HL-60/S4 treated with phorbol 12-myristate 13-acetate at 8.2 ng/mL for 4 days and 3 days (cell line): ENCODE measurements at regions not wholly inside any gene's neighbourhood (a gene's known extent, or its start where the extent isn't known, plus 50 kb on each side); places are given as distances from the start of the nearest gene placed in this dataset.
"Not testable (repeated sequence)": the region's sequence is repeated elsewhere in the genome, so short reads cannot be mapped to it uniquely, and the experiment has no call there.

Experiments used
- in situ Hi-C: fragments of 300-500 bp; cut with MboI; formaldehyde crosslinking; loops from 2 replicates; pipeline ENCODE4 v1.15.0; 2022; ENCODE audit warnings: low sequenced_read_pairs

GRCh38 chr7:86209036-86209435 lies 434.7 kb upstream of the GRM3 start:
- in situ Hi-C loops, result no loop called here

GRCh38 chr7:86207740-86208139 lies 436.0 kb upstream of the GRM3 start:
- in situ Hi-C loops, result no loop called here

DNA sequence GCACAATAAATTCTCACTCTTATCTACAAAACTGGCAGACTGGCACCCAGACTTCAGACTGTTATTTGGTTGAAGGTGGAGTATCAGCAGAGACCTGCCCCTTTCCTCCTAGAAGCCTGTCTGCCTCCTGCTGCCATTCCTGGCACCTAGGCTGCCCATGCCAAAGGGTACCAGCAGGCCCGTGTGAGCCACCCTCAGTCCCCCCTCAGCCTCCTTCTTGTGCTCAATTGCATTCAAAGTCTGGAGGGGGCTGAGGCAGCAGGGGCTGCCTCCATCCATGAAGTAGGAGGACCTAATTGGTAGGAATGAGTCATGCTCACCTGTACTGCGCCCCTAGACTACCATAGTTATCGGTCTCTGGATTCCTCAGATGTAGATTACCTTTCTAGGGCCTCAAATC lies 440.9 kb upstream of the GRM3 start:
- in situ Hi-C loops, result no loop called here

GRCh38 chr7:86201767-86202166 lies 441.9 kb upstream of the GRM3 start:
- in situ Hi-C loops, result no loop called here

- in situ Hi-C loops, result no loop called here
Measured at GRCh38 chr7:86199881-86200614, 443.7 kb upstream of the GRM3 start.

DNA sequence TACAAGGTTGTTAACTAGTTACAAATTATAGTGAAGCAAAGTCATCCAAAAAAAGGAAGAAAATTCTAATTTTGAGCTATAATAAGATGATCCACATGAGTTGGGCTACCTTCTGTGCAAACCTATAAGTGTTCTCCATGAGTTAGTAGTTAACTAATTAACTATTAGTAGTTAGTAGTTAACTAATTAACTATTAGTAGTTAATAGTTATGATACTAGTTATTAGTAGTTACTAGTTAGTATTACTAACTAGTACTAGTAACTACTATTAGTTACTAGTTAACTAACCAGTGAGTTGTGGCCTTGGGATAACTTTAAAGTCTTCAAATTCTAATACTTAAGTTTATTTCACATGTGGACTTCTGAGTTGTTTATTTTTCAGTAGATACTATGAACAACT lies 453.4 kb upstream of the GRM3 start:
- in situ Hi-C loops, result no loop called here

DNA sequence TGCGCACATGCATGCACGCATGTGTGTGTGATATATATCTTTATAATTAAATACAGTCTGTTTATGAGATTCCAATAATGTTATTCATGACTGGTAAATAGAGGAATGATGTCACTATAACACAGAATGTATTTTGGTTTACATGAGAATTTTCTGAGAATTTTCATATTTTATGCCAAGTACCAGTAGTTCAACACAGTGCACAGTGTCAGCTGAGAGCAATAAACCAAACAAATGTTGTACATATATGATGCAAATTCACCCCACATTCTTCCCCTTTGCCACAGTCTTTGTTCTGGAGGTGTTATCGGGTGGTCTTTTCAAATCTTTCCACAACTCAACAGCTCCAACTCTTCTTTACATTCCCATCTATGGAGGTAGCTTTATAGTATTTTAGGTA lies 462.2 kb upstream of the GRM3 start:
- in situ Hi-C loops, result no loop called here

- in situ Hi-C loops, result no loop called here
Measured at GRCh38 chr7:86164827-86165226, 478.9 kb upstream of the GRM3 start.

DNA sequence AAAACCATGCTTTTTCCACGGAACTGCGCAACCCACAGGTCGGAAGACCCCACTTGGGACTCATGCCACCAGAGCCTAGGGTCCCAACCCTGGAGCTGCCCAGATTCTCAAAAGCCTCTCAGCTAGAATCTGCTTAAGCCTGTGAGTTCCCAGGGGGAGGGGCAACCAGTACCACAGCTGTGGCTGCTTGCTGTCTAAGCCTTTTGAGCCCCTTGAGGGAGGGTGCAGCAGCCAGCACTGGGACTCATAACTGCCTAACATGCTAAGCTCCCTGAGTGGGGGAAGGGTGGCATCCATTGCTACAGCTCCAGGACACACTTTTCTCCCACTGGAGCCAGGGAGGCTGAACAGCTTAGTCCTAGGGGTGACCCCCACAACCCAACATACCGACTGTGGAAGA lies 485.6 kb upstream of the GRM3 start:
- in situ Hi-C loops, result no loop called here

- in situ Hi-C loops, result no loop called here
Measured at GRCh38 chr7:86155623-86156022, 488.1 kb upstream of the GRM3 start.

DNA sequence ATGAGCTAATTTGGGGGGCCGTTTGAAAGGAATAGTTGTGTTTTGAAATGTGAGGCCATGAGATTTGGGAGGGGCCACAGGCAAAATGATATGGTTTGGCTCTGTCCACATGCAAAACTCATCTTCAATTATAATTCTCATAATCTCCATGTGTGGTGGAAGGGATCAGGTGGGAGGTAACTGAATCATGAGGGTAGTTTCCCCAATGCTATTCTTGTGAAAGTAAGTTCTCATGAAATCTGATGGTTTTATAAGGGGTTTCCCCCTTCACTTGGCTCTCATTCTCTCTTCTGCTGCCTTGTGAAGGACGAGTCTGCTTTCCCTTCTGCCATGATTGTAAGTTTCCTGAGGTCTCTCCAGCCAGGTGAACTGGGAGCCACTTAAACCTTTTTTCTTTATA lies 490.8 kb upstream of the GRM3 start:
- in situ Hi-C loops, result no loop called here

- in situ Hi-C loops, result no loop called here
Measured at GRCh38 chr7:86149024-86149665, 494.6 kb upstream of the GRM3 start.

DNA sequence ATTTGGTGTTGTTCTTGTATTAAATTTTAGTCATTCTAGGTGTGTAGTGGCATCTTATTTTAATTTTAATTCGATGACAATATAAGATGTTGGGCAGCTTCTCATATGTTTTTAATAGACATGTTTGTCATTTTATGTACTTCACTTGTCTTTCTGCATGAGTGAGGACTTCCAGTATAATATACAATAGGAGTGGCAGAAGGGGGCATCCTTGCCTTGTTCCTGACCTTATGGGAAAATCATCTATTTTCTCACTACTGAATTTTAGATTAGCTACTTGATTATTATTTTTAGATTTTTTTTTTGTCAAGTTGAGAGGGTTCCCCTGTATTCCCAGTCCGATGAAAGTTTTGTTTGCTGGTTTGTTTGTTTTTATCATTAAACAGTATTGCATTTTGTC lies 495.2 kb upstream of the GRM3 start:
- in situ Hi-C loops, result no loop called here

GRCh38 chr7:86137343-86137742 lies 506.4 kb upstream of the GRM3 start:
- in situ Hi-C loops, result no loop called here

DNA sequence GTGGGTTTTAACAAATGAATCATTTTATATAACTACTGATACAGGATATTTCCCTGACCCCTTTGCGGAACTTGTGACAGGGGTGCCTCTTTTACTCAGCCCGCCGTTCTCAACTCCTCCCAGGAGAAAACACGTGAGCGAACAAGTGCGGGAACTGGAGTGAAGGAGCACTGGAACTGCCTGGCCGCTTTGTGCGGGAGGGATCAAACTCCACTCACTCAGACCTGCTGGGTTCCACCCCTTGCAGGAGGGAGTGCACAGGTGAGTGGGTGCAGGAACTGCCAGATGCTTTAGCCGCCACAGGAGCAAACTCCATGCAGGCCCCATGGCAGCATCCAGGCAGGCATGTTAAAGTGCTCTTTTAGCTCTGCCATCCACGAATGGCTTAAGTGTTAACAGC lies 513.4 kb upstream of the GRM3 start:
- in situ Hi-C loops, result no loop called here

DNA sequence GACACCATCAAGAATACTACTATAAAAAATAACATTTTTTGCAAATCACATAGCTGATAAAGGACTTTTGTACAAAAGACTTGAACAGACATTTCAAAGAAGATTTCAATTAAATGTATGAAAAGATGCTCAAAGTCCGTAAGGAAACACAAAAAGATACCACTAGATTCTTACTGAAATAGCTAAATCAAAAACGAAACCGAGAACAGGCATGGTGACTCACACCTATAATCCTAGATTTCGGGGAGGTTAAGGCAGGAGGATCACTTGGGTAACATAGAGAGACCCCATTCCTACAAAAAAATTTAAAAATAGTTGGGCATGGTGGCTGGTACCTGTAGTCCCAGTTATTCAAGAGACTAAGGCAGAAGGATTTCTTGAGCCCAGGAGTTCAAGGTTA lies 520.2 kb upstream of the GRM3 start:
- in situ Hi-C loops, result no loop called here

DNA sequence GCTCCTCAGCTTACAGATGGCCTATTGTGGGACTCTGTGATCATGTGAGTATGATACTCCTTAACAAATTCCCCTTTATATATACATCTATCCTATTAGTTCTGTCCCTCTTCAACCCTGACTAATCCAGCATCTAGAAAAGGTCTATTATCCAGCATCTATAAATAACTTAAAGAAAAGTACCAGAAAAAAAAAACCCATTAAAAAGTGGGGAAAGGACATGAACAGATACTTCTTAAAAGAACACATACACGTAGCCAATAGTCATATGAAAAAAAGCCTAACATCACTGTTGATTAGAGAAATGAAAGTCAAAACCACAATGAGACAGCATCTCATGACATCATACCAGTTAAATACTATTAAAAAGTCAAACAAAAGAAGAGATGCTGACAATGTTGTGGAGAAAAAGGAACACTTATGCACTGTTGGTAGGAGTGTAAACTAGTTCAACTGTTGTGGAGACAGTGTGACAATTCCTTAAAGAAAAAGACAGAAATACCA lies 549.5 kb upstream of the GRM3 start:
- in situ Hi-C loops, result no loop called here

- in situ Hi-C loops, result no loop called here
Measured at GRCh38 chr7:86091369-86091768, 552.3 kb upstream of the GRM3 start.

DNA sequence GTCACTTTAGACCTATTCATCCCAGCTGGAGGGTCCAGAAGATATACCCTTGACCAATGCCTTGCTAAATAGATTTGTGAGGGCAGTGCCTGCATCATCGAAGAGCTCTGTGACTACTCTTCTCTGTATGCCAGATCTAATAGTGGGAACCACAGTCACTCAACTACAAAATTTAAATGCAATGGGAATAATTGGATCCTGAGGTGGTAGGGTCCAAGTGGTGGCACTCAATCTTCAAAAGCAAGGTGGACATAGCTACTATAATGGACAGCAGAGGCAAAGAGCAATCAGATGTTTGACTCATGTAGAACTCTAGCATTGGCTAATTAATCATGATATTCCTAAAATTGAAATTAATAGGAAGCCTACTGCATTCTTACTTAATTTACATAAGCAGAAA lies 554.3 kb upstream of the GRM3 start:
- in situ Hi-C loops, result no loop called here

DNA sequence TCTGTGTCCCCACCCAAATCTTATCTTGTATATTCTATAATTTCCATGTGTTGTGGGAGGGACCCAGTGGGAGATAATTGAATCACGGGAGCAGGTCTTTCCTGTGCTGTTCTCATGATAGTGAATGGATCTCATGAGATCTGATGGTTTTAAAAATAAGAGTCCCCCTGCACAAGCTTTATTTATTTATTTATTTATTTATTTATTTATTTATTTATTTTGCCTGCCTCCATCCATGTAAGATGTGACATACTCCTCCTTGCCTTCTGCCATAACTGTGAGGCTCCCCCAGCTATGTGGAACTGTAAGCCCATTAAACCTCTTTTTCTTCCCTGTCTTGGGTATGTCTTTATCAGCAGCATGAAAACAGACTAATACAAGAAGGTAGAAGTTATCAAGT lies 579.1 kb upstream of the GRM3 start:
- in situ Hi-C loops, result not testable (repeated sequence)

DNA sequence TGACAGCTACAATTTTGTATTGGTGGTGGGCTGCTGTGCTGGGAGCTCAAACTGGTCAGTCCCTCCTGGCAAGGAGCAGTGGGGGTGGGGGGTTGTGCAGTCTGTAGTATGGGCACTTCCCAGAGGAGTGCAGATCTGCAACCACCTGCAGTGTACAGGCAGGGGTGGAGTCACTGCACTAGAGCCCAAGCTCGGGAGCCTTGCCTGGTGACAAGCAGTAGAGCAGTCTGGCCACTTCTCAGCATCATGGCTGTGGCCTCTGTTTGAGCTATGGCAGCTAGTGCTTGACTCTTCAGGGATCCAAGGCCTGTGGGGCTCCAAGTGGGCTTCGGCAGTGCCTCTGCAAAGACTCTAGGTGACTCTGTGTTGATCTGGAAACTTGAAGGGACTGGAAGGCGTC lies 585.1 kb upstream of the GRM3 start:
- in situ Hi-C loops, result no loop called here

GRCh38 chr7:86050918-86051317 lies 592.8 kb upstream of the GRM3 start:
- in situ Hi-C loops, result no loop called here

- in situ Hi-C loops, result no loop called here
Measured at GRCh38 chr7:86049910-86050309, 593.8 kb upstream of the GRM3 start.
